ENCODE measurements at regions not wholly inside any gene's neighbourhood (a gene's known extent, or its start where the extent isn't known, plus 50 kb on each side); places are given as distances from the start of the nearest gene placed in this dataset.

DNA sequence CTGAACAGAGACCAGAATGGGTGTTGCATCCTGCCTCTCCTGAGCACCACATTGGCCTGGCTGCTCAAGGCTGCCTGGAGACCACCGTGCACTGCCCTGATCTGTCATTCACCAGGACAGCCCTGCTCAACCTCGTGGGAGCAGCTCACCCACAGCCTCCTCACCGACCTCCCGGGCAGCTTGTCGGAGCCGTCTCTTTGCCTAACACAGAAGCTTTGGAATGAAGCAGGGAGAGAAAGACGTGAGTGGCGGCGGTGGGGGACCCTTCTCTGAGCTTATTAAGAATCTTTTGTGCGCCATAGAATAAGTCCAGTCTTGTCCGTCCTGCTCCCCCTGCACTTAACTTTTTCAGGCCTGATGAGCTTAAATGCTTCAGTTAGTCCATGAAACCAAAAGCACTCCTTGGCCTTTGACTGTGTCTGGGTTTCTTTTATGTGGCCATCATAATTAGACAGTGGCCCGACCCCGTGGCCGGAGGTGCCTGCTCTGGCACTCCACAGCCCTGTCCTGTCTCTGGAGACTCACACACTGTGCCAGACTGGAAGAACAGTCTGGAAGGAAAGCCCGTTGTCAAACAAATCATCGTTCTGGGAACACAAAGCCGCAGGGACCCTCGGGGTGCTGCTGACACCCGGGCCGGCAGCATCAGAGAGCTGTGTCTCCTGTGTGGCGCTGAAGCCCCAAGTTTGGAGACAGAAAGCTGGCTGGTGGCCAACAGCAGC, 192.8 kb downstream of the BCOR start:
- TF ChIP-seq CTCF (IDR thresholded peaks at IDR 0.05) (no peak), POLR2A (IDR thresholded peaks at IDR 0.05) (no peak)

Data from uterus (tissue), 2 donors.